Mesenchymal stem cell (in vitro differentiated cells and primary cell): ENCODE measurements at regions not wholly inside any gene's neighbourhood (a gene's known extent, or its start where the extent isn't known, plus 50 kb on each side); places are given as distances from the start of the nearest gene placed in this dataset.

ENCODE experiments used
- DNase-seq: peaks from one replicate; pipeline ENCODE4 v3.0.0-alpha.2; 2013
- H2AFZ ChIP-seq: one replicate; pipeline ENCODE4 v1.6.1; 2013; ENCODE audit warnings: low read depth, mild to moderate bottlenecking, control low read depth, inconsistent platforms, low read length, moderate library complexity
- H2AK5ac ChIP-seq: 2 replicates; pipeline ENCODE4 v1.6.1; 2013; ENCODE audit warnings: low read length, moderate library complexity, mild to moderate bottlenecking, inconsistent platforms; ENCODE audit not compliant: severe bottlenecking
- H2BK120ac ChIP-seq: one replicate; pipeline ENCODE4 v1.6.1; 2013; ENCODE audit warnings: low read depth, mild to moderate bottlenecking, inconsistent platforms, low read length, moderate library complexity
- H2BK12ac ChIP-seq, 2 experiments: one replicate each; pipeline ENCODE4 v1.6.1; 2013; ENCODE audit warnings: inconsistent platforms in 2 of 2, low read length in 2 of 2, mild to moderate bottlenecking in 2 of 2, moderate library complexity in 2 of 2, control low read depth in 1 of 2
- H2BK15ac ChIP-seq: one replicate; pipeline ENCODE4 v1.6.1; 2013; ENCODE audit warnings: mild to moderate bottlenecking, low read depth, inconsistent platforms; ENCODE audit not compliant: poor library complexity, severe bottlenecking
- H2BK5ac ChIP-seq: 2 replicates; pipeline ENCODE4 v1.6.1; 2013; ENCODE audit warnings: low read depth, mild to moderate bottlenecking, low read length, control low read depth, inconsistent platforms; ENCODE audit not compliant: poor library complexity, severe bottlenecking
- H3K14ac ChIP-seq, 2 experiments: one replicate each; pipeline ENCODE4 v1.6.1; 2013; ENCODE audit warnings: inconsistent platforms in 2 of 2, low read length in 2 of 2, control low read depth in 1 of 2, mild to moderate bottlenecking in 1 of 2, moderate library complexity in 1 of 2
- H3K18ac ChIP-seq, 2 experiments: one replicate each; pipeline ENCODE4 v1.6.1; 2013; ENCODE audit warnings: inconsistent platforms in 2 of 2, low read length in 2 of 2, control low read depth in 1 of 2, low read depth in 1 of 2, mild to moderate bottlenecking in 1 of 2
- H3K23ac ChIP-seq, 2 experiments: one replicate each; pipeline ENCODE4 v1.6.1; 2013; ENCODE audit warnings: inconsistent platforms in 2 of 2, low read length in 2 of 2, mild to moderate bottlenecking in 2 of 2, moderate library complexity in 2 of 2, control low read depth in 1 of 2
- H3K27ac ChIP-seq: 2 replicates; pipeline ENCODE4 v1.5.1; 2013; ENCODE audit warnings: mild to moderate bottlenecking, moderate library complexity, low read length, control low read depth, inconsistent platforms; ENCODE audit not compliant: poor library complexity, severe bottlenecking
- H3K27me3 ChIP-seq, 2 experiments: 2 replicates each; pipeline versions ENCODE4 v1.6.1 to v1.7.0; 2013; ENCODE audit warnings: low read length in 2 of 2, mild to moderate bottlenecking in 2 of 2, moderate library complexity in 2 of 2, control low read depth in 1 of 2, inconsistent platforms in 1 of 2; ENCODE audit not compliant: control insufficient read depth in 1 of 2, insufficient read depth in 1 of 2
- H3K36me3 ChIP-seq, 2 experiments: 2 replicates each; pipeline versions ENCODE4 v1.6.1 to v1.7.0; 2013; ENCODE audit warnings: low read length in 2 of 2, control low read depth in 1 of 2, inconsistent platforms in 1 of 2, low read depth in 1 of 2, mild to moderate bottlenecking in 1 of 2; ENCODE audit not compliant: insufficient read depth in 2 of 2, control insufficient read depth in 1 of 2
- H3K4ac ChIP-seq, 2 experiments: one replicate each; pipeline ENCODE4 v1.6.1; 2013; ENCODE audit warnings: inconsistent platforms in 2 of 2, low read length in 2 of 2, mild to moderate bottlenecking in 2 of 2, moderate library complexity in 2 of 2, control low read depth in 1 of 2, low read depth in 1 of 2
- H3K4me1 ChIP-seq: 2 replicates; pipeline ENCODE4 v1.6.1; 2013; ENCODE audit warnings: low read depth, low read length, control low read depth; ENCODE audit not compliant: control insufficient read depth, insufficient read depth
- H3K4me2 ChIP-seq: 2 replicates; pipeline ENCODE4 v1.6.1; 2013; ENCODE audit warnings: low read length, mild to moderate bottlenecking, inconsistent platforms; ENCODE audit not compliant: poor library complexity, severe bottlenecking
- H3K4me3 ChIP-seq, 2 experiments: 2 replicates each; pipeline versions ENCODE4 v1.5.1 to v1.7.0; 2013; ENCODE audit warnings: low read length in 2 of 2, mild to moderate bottlenecking in 2 of 2, control low read depth in 1 of 2, low read depth in 1 of 2; ENCODE audit not compliant: insufficient read depth in 1 of 2
- H3K79me1 ChIP-seq: replicated peaks from 2 replicates; pipeline ENCODE4 v1.6.1; 2013; ENCODE audit warnings: mild to moderate bottlenecking, control low read depth, low read length, inconsistent platforms; ENCODE audit not compliant: poor library complexity, severe bottlenecking
- H3K9ac ChIP-seq: 2 replicates; pipeline ENCODE4 v1.7.0; 2013; ENCODE audit warnings: mild to moderate bottlenecking, low read length, moderate library complexity
- H3K9me3 ChIP-seq: 2 replicates; pipeline ENCODE4 v1.7.0; 2013; ENCODE audit warnings: mild to moderate bottlenecking, low read length; ENCODE audit not compliant: control insufficient read depth
- H4K8ac ChIP-seq: one replicate; pipeline ENCODE4 v1.6.1; 2013; ENCODE audit warnings: inconsistent platforms, mild to moderate bottlenecking, low read length, moderate library complexity
- H4K91ac ChIP-seq: one replicate; pipeline ENCODE4 v1.6.1; 2013; ENCODE audit warnings: mild to moderate bottlenecking, low read length, inconsistent platforms
- WGBS: methylation state at CpG from one replicate; pipeline ENCODE4 v1.1.7; 2013; ENCODE audit warnings: mixed read lengths; 5-methylcytosine and 5-hydroxymethylcytosine counted together

DNA sequence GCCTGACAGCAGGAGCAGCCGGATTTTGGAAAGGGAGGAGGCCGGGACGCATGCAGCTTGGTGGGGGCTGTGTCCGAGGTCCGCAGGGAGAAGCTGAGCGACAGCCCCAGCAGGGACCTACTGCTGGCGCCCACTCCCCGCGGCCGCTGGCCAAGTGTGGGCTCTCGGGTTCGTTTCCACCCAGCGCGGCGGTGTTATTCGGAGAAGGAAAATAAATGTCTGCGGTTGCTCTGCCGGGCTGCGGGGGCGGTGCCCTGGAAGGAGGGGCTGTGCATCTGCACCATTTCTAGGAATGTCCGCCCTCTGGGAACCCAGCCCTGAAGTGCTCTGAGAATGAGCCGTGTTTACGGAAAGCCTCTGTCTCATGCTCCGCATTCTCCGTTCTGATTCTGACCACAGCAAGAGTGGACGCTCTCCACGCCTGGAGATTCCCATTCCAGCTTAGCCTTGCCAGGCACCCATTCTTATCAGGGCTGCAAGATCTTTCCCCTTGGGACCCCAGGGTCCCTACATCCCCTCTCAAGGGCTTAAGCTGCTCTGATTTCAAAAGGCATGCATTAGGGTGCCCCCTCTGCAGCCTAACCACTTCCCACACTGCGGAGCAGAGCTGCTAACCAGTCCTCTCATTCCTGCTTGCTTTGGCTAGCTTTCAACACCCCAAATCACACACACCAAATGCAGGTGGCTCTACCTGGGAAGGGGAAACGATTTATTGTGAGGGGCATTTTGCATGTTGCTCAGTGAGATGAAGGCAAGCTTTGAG is 256.6 kb upstream of the GLI3 start:
- peaks cover 9% of the 10 kb centered on the region for H3K4me1 ChIP-seq
- H3K27me3 ChIP-seq = peaks cover 0 to 33% of the 10 kb centered on the region in 2 experiments
- H4K8ac ChIP-seq = peak overlapping the region; percentile 95
- no peak overlapping the region for H3K27ac ChIP-seq
- H3K14ac ChIP-seq = peak overlapping the region in 1 of 2 experiments; percentile 26
- peak overlapping the region; percentile 20 for H2BK15ac ChIP-seq
- H3K36me3 ChIP-seq = no peaks in the 10 kb centered on the region
- peak overlapping the region; percentile 87 to 99 for H2BK12ac ChIP-seq
- H3K9ac ChIP-seq = peak overlapping the region; percentile 85
- H2BK5ac ChIP-seq = no peak overlapping the region
- peak overlapping the region; percentile 89 to 93 for H3K18ac ChIP-seq
- no peak overlapping the region for H2AK5ac ChIP-seq
- H3K23ac ChIP-seq = peak overlapping the region in 1 of 2 experiments; percentile 23
- peak overlapping the region; percentile 29 to 75 for H3K4me3 ChIP-seq
- H2AFZ ChIP-seq = peak overlapping the region; percentile 60
- H4K91ac ChIP-seq = peak overlapping the region; percentile 97
- WGBS = 3% methylated on average over 27 of the region's 29 CpGs
- no peak overlapping the region for H2BK120ac ChIP-seq
- DNase-seq = peak; percentile 94
- no peaks in the 10 kb centered on the region for H3K9me3 ChIP-seq
- H3K4me2 ChIP-seq = peak overlapping the region; percentile 94
- no peaks in the 10 kb centered on the region for H3K79me1 ChIP-seq
- H3K4ac ChIP-seq = peak overlapping the region; percentile 68 to 71

DNA sequence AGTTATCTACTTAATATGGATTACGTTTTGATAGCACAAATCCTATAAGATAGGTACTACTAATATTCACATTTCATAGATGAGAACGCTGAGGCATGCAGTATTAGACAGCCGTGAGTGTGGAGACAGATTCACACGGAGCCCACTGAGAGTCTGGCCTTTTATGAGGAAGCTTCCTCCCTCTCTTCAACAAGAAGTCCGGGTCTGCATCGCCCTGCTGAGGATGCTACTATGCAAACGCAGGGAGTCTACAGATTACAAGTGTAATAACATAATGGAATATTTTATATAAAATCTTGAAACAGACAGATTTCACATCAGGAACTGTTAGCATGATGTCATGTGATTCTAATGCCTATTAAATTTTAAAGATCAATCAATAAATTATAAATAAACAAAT is 255.9 kb upstream of the GLI3 start:
- Histone ChIP-seq H2BK120ac (no peak overlapping the region), H3K27ac (no peak overlapping the region), H2BK12ac (peak overlapping the region in 1 of 2 experiments; percentile 79), H2AFZ (no peak overlapping the region), H3K23ac (no peak overlapping the region), H3K14ac (no peak overlapping the region), H3K9me3 (no peaks in the 10 kb centered on the region), H3K36me3 (no peaks in the 10 kb centered on the region), H3K4ac (peak overlapping the region in 1 of 2 experiments; percentile 43), H3K4me2 (no peak overlapping the region), H3K9ac (peak overlapping the region; percentile 85), H3K4me3 (peak overlapping the region in 1 of 2 experiments; percentile 75), H3K18ac (peak overlapping the region; percentile 32 to 52), H3K79me1 (no peaks in the 10 kb centered on the region), H3K27me3 (peaks cover 0 to 33% of the 10 kb centered on the region in 2 experiments), H3K4me1 (peaks cover 9% of the 10 kb centered on the region), H2AK5ac (no peak overlapping the region), H2BK5ac (no peak overlapping the region), H4K8ac (no peak overlapping the region), H4K91ac (no peak overlapping the region), H2BK15ac (no peak overlapping the region)
- DNase-seq = peak; percentile 11
- WGBS = 45% methylated on average over 4 of the region's 7 CpGs

- no peak overlapping the region for H3K4me3 ChIP-seq
- no peak overlapping the region for H3K27ac ChIP-seq
- H4K8ac ChIP-seq = no peak overlapping the region
- H3K4me1 ChIP-seq = peaks cover 9% of the 10 kb centered on the region
- no peak overlapping the region for H2BK5ac ChIP-seq
- H3K18ac ChIP-seq = no peak overlapping the region
- no peak overlapping the region for H3K23ac ChIP-seq
- peak overlapping the region; percentile 20 to 29 for H2BK12ac ChIP-seq
- no peak for DNase-seq
- H3K4me2 ChIP-seq = no peak overlapping the region
- H2BK120ac ChIP-seq = no peak overlapping the region
- no peak overlapping the region for H2AFZ ChIP-seq
- H3K9ac ChIP-seq = no peak overlapping the region
- no peaks in the 10 kb centered on the region for H3K79me1 ChIP-seq
- no peak overlapping the region for H3K4ac ChIP-seq
- no peak overlapping the region for H2AK5ac ChIP-seq
- H3K9me3 ChIP-seq = no peaks in the 10 kb centered on the region
- H3K14ac ChIP-seq = no peak overlapping the region
- H4K91ac ChIP-seq = peak overlapping the region; percentile 43
- 98% methylated on average over 3 of the region's 3 CpGs for WGBS
- no peaks in the 10 kb centered on the region for H3K36me3 ChIP-seq
- H3K27me3 ChIP-seq = peaks cover 0 to 33% of the 10 kb centered on the region in 2 experiments
- H2BK15ac ChIP-seq = peak overlapping the region; percentile 63
These were observed 254.1 kb upstream of the GLI3 start for GRCh38 chr7:42491106-42491505.

DNA sequence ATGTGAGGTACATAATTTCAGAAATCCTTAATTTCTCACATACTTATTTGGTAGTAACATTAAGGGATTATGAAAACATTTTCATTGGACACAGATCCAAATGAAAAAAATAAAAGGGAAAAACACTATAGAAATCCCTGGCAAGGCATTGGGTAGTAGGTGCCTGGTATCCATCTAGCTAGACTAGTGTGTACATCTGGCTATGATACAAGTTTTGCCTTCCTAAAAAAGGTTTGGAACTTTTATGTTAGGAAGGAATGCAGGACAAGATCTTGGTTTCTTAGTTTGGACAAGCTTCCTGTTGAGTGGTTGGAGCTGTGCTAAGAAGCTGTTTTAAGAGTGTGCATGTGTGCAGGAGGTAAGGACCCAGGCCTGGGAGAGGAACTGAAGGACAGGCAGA is 252.3 kb upstream of the GLI3 start:
- Histone ChIP-seq H2BK15ac (no peak overlapping the region), H2BK5ac (no peak overlapping the region), H2BK120ac (no peak overlapping the region), H3K27me3 (peaks cover 0 to 26% of the 10 kb centered on the region in 2 experiments), H3K4me1 (peaks cover 8% of the 10 kb centered on the region), H3K36me3 (no peaks in the 10 kb centered on the region), H4K8ac (no peak overlapping the region), H2BK12ac (peak overlapping the region in 1 of 2 experiments; percentile 74), H3K18ac (peak overlapping the region in 1 of 2 experiments; percentile 28), H3K4ac (no peak overlapping the region), H3K27ac (no peak overlapping the region), H3K4me3 (no peak overlapping the region), H3K9ac (no peak overlapping the region), H3K14ac (no peak overlapping the region), H2AFZ (no peak overlapping the region), H2AK5ac (no peak overlapping the region), H3K4me2 (no peak overlapping the region), H4K91ac (no peak overlapping the region), H3K79me1 (no peaks in the 10 kb centered on the region), H3K9me3 (no peaks in the 10 kb centered on the region), H3K23ac (no peak overlapping the region)
- DNase-seq = no peak
